Colonic mucosa (tissue), 4 donors: ENCODE measurements at regions not wholly inside any gene's neighbourhood (a gene's known extent, or its start where the extent isn't known, plus 50 kb on each side); places are given as distances from the start of the nearest gene placed in this dataset.

ENCODE experiments used
- DNase-seq: peaks from one replicate; pipeline ENCODE4 v3.0.0-alpha.2; 2020
- H3K27ac ChIP-seq: fragments of 200-600 bp; one replicate; pipeline ENCODE4 v1.8.0; 2021
- H3K27me3 ChIP-seq: fragments of 200-600 bp; one replicate; pipeline ENCODE4 v1.8.0; 2021
- H3K36me3 ChIP-seq: fragments of 200-600 bp; one replicate; pipeline ENCODE4 v1.8.0; 2021
- H3K4me1 ChIP-seq: fragments of 200-600 bp; one replicate; pipeline ENCODE4 v1.8.0; 2021; ENCODE audit warnings: mild to moderate bottlenecking
- H3K4me3 ChIP-seq: fragments of 200-600 bp; one replicate; pipeline ENCODE4 v1.8.0; 2021
- H3K9ac ChIP-seq, 2 donors: one replicate each; pipeline ENCODE4 v1.7.0; 2013; ENCODE audit warnings: control low read depth in 2 of 2, low read depth in 2 of 2, low read length in 2 of 2
- H3K9me3 ChIP-seq: fragments of 200-600 bp; one replicate; pipeline ENCODE4 v1.8.0; 2021
- CTCF ChIP-seq: fragments of 200-600 bp; IDR thresholded peaks from one replicate; pipeline ENCODE4 v1.8.0; 2022; ENCODE audit warnings: antibody characterized with exemption, mild to moderate bottlenecking
- intact Hi-C: fragments of 100-400 bp; cut with DNase I; formaldehyde crosslinking; loops from one replicate; pipeline ENCODE4 v1.14.1; 2022
- donor health status: healthy.
- donor health status: DM: no; HTN: no; CAD: no.
- donor health status: DM: no; HTN: no; CAD: no.

GRCh38 chr2:217055624-217056023, 195.8 kb upstream of the TNP1 start:
- H3K4me1 ChIP-seq = no peaks in the 10 kb centered on the region
- no peaks in the 10 kb centered on the region for H3K36me3 ChIP-seq
- no peak overlapping the region for H3K27ac ChIP-seq
- DNase-seq = no peak
- H3K9ac ChIP-seq = no peak overlapping the region
- no peaks in the 10 kb centered on the region for H3K9me3 ChIP-seq
- H3K4me3 ChIP-seq = no peak overlapping the region
- TF ChIP-seq CTCF = no peak
- intact Hi-C loops = loop anchor here (10.0 kb wide), 1 partner anchor 361 kb away; the partner anchor contains the start of gene IGFBP5
- H3K27me3 ChIP-seq = no peaks in the 10 kb centered on the region

- Histone ChIP-seq H3K4me1 (no peaks in the 10 kb centered on the region), H3K9ac (no peak overlapping the region), H3K27me3 (no peaks in the 10 kb centered on the region), H3K9me3 (no peaks in the 10 kb centered on the region), H3K27ac (no peak overlapping the region), H3K4me3 (no peak overlapping the region), H3K36me3 (no peaks in the 10 kb centered on the region)
- no peak for DNase-seq
- TF ChIP-seq CTCF = no peak
- intact Hi-C loops = loop anchor here (10.0 kb wide), 1 partner anchor 360 kb away; the partner anchor contains the start of gene IGFBP5
Measured at GRCh38 chr2:217054791-217055190, 194.9 kb upstream of the TNP1 start.

- Histone ChIP-seq H3K9me3 (no peaks in the 10 kb centered on the region), H3K27me3 (no peaks in the 10 kb centered on the region), H3K27ac (no peak overlapping the region), H3K36me3 (no peaks in the 10 kb centered on the region), H3K4me3 (no peak overlapping the region), H3K4me1 (no peaks in the 10 kb centered on the region), H3K9ac (no peak overlapping the region)
- no peak for TF ChIP-seq CTCF
- intact Hi-C loops = loop anchor here (10.0 kb wide), 1 partner anchor 358 kb away; the partner anchor contains the start of gene IGFBP5
- DNase-seq = no peak
Measured at GRCh38 chr2:217052856-217053577, 193.2 kb upstream of the TNP1 start.

- Histone ChIP-seq H3K36me3 (no peaks in the 10 kb centered on the region), H3K27me3 (no peaks in the 10 kb centered on the region), H3K9me3 (no peaks in the 10 kb centered on the region), H3K27ac (no peak overlapping the region), H3K4me3 (no peak overlapping the region), H3K9ac (no peak overlapping the region), H3K4me1 (no peaks in the 10 kb centered on the region)
- intact Hi-C loops = loop anchor here (10.0 kb wide), 1 partner anchor 357 kb away; the partner anchor contains the start of gene IGFBP5
- TF ChIP-seq CTCF = no peak
- no peak for DNase-seq
Measured at GRCh38 chr2:217051416-217051815, 191.6 kb upstream of the TNP1 start.

- Histone ChIP-seq H3K9ac (no peak overlapping the region), H3K27ac (no peak overlapping the region), H3K4me1 (no peaks in the 10 kb centered on the region), H3K4me3 (no peak overlapping the region), H3K9me3 (no peaks in the 10 kb centered on the region), H3K27me3 (no peaks in the 10 kb centered on the region), H3K36me3 (no peaks in the 10 kb centered on the region)
- intact Hi-C loops = loop anchor here (10.0 kb wide), 1 partner anchor 355 kb away; the partner anchor contains the start of gene IGFBP5
- DNase-seq = no peak
- TF ChIP-seq CTCF = no peak
Measured at GRCh38 chr2:217049956-217050355, 190.1 kb upstream of the TNP1 start.
